ENCODE measurements at regions not wholly inside any gene's neighbourhood (a gene's known extent, or its start where the extent isn't known, plus 50 kb on each side); places are given as distances from the start of the nearest gene placed in this dataset.
"Not testable (repeated sequence)": the region's sequence is repeated elsewhere in the genome, so short reads cannot be mapped to it uniquely, and the experiment has no call there.

DNA sequence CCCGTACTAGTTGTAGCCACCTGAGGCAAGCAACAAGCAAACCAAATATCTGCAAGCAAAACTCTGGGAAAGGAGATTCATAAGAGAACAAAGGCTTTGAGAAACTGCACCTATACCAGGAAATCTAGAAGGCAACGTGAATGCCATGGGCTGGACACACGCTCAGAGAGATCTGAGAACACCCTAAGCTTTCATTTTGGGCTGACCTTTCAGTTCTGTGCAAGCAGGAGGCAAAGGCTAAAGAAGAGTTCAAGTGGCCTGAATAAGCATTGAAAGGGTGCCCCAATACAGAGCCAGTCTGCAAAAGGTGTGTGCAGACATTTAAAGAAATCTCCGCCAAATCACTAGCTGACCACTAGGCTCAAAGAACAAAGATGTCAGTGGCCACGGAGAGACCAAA lies 461.6 kb downstream of the PYDC2 start:
- Histone ChIP-seq H3K4me3 (replicated peaks; ENCODE audit: insufficient read depth, low read length) (no peak overlapping the region), H3K27me3 (ENCODE audit: insufficient read depth, poor library complexity, severe bottlenecking) (no peaks in the 10 kb centered on the region), H3K27ac (replicated peaks) (no peak overlapping the region)
- no peak for DNase-seq (ENCODE audit: low read depth in 1 of 2, low spot score in 1 of 2)
- TF ChIP-seq POLR2AphosphoS5 (IDR thresholded peaks at IDR 0.05; ENCODE audit: low read depth), result no peak
- TF ChIP-seq SPI1 (IDR thresholded peaks at IDR 0.05; ENCODE audit: borderline replicate concordance, low read depth), result no peak
- TF ChIP-seq GABPA (IDR thresholded peaks at IDR 0.05; ENCODE audit: low read depth), result no peak
- TF ChIP-seq, protein P1, sequence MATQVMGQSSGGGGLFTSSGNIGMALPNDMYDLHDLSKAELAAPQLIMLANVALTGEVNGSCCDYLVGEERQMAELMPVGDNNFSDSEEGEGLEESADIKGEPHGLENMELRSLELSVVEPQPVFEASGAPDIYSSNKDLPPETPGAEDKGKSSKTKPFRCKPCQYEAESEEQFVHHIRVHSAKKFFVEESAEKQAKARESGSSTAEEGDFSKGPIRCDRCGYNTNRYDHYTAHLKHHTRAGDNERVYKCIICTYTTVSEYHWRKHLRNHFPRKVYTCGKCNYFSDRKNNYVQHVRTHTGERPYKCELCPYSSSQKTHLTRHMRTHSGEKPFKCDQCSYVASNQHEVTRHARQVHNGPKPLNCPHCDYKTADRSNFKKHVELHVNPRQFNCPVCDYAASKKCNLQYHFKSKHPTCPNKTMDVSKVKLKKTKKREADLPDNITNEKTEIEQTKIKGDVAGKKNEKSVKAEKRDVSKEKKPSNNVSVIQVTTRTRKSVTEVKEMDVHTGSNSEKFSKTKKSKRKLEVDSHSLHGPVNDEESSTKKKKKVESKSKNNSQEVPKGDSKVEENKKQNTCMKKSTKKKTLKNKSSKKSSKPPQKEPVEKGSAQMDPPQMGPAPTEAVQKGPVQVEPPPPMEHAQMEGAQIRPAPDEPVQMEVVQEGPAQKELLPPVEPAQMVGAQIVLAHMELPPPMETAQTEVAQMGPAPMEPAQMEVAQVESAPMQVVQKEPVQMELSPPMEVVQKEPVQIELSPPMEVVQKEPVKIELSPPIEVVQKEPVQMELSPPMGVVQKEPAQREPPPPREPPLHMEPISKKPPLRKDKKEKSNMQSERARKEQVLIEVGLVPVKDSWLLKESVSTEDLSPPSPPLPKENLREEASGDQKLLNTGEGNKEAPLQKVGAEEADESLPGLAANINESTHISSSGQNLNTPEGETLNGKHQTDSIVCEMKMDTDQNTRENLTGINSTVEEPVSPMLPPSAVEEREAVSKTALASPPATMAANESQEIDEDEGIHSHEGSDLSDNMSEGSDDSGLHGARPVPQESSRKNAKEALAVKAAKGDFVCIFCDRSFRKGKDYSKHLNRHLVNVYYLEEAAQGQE (IDR thresholded peaks at IDR 0.05; ENCODE audit: insufficient replicate concordance, low read depth), result no peak
- TF ChIP-seq, protein P2, sequence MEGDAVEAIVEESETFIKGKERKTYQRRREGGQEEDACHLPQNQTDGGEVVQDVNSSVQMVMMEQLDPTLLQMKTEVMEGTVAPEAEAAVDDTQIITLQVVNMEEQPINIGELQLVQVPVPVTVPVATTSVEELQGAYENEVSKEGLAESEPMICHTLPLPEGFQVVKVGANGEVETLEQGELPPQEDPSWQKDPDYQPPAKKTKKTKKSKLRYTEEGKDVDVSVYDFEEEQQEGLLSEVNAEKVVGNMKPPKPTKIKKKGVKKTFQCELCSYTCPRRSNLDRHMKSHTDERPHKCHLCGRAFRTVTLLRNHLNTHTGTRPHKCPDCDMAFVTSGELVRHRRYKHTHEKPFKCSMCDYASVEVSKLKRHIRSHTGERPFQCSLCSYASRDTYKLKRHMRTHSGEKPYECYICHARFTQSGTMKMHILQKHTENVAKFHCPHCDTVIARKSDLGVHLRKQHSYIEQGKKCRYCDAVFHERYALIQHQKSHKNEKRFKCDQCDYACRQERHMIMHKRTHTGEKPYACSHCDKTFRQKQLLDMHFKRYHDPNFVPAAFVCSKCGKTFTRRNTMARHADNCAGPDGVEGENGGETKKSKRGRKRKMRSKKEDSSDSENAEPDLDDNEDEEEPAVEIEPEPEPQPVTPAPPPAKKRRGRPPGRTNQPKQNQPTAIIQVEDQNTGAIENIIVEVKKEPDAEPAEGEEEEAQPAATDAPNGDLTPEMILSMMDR (IDR thresholded peaks at IDR 0.05; ENCODE audit: insufficient read depth, low read length), result no peak

DNA sequence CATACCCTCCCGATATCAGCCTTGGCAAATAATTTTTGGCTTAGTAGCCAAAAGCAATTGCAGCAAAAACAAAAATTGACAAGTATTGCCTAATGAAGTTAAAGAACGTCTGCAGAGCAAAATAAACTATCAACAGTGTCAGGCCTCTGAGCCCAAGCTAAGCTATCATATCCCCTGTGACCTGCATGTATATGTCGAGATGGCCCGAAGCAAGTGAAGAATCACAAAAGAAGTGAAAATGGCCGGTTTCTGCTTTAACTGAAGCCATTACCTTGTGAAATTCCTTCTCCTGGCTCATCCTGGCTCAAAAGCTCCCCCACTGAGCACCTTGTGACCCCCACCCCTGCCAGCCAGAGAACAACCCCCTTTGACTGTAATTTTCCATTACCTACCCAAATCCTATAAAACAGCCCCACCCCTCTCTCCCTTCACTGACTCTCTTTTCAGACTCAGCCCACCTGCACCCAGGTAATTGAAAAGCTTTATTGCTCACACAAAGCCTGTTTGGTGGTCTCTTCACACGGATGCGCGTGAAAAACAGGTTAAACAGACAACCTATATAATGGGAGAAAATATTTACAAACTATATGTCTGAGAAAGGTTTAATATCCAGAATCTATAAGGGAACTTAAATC lies 466.3 kb downstream of the PYDC2 start:
- not testable (repeated sequence) for H3K4me3 ChIP-seq (replicated peaks; ENCODE audit: insufficient read depth, low read length); H3K27me3 ChIP-seq (ENCODE audit: insufficient read depth, poor library complexity, severe bottlenecking); H3K27ac ChIP-seq (replicated peaks); DNase-seq (ENCODE audit: low read depth in 1 of 2, low spot score in 1 of 2)

DNA sequence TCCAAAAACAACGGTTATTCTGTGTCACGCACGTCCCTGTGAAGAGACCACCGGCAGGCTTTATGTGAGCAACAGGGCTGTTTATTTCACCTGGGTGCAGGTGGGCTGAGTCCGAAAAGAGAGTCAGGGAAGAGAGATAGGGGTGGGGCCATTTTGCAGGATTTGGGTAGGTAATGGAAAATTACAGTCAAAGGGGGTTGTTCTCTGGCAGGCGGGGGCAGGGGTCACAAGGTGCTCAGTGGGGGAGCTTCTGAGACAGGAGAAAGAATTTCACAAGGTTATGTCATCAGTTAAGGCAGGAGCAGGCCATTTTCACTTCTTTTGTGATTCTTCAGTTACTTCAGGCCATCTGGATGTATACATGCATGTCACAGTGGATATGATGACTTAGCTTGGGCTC lies 467.0 kb downstream of the PYDC2 start:
- not testable (repeated sequence) for H3K4me3 ChIP-seq (replicated peaks; ENCODE audit: insufficient read depth, low read length)

DNA sequence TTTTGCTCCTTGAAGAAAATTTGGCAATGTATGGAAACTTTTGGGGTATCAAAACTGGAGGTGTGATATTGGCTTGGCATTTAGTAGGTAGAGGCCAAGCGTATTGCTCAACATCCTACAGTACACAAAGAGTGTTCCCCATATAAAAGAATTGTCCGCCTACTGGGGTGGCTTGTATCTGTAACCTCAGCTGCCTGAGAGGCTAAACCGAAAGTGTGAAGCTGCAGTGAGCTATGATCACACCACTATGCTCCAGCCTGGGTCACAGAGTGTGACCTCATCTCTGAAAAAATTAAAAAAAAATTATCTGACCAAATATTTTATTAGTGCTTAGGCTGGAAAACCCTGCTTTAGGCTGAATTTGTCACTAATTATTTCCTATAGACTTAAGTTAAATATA lies 483.9 kb downstream of the PYDC2 start:
- H3K27me3 ChIP-seq (ENCODE audit: insufficient read depth, poor library complexity, severe bottlenecking), result no peaks in the 10 kb centered on the region
- DNase-seq (ENCODE audit: low read depth in 1 of 2, low spot score in 1 of 2), result no peak
- no peak for TF ChIP-seq SPI1 (IDR thresholded peaks at IDR 0.05; ENCODE audit: borderline replicate concordance, low read depth)
- no peak overlapping the region for H3K4me3 ChIP-seq (replicated peaks; ENCODE audit: insufficient read depth, low read length)
- H3K27ac ChIP-seq (replicated peaks), result no peak overlapping the region

More for the DNA sequence above, 467.0 kb downstream of the PYDC2 start:
- not testable (repeated sequence) for H3K27me3 ChIP-seq (ENCODE audit: insufficient read depth, poor library complexity, severe bottlenecking); DNase-seq (ENCODE audit: low read depth in 1 of 2, low spot score in 1 of 2); H3K27ac ChIP-seq (replicated peaks)

DNA sequence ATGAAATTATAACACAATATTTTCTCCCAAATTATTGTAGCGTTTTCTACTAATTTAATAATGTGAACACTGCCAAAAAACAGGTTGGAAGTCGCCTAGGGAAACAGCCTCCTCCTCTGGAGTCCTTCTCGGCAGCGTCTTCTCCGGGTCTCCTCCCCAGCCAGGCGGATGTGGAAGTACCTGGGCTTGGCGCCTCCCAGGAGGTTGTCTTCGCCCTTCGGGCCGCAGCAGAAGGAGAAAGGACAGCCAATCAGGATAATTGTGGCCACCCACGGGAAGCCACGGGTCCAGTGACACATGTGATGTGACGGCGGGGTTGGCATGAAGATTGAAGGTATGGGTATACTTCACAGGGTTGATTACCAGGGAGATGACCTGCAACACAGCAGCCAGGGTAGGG lies 491.2 kb downstream of the PYDC2 start:
- DNase-seq (ENCODE audit: low read depth in 1 of 2, low spot score in 1 of 2), result no peak
- Histone ChIP-seq H3K4me3 (replicated peaks; ENCODE audit: insufficient read depth, low read length) (no peak overlapping the region), H3K27ac (replicated peaks) (no peak overlapping the region), H3K27me3 (ENCODE audit: insufficient read depth, poor library complexity, severe bottlenecking) (no peaks in the 10 kb centered on the region)
- TF ChIP-seq GABPA (IDR thresholded peaks at IDR 0.05; ENCODE audit: low read depth) (no peak), SPI1 (IDR thresholded peaks at IDR 0.05; ENCODE audit: borderline replicate concordance, low read depth) (no peak), POLR2AphosphoS5 (IDR thresholded peaks at IDR 0.05; ENCODE audit: low read depth) (no peak)
- TF ChIP-seq, protein P2 (IDR thresholded peaks at IDR 0.05; ENCODE audit: insufficient read depth, low read length), result no peak
- TF ChIP-seq, protein P1 (IDR thresholded peaks at IDR 0.05; ENCODE audit: insufficient replicate concordance, low read depth), result no peak
